Dedifferentiated amniotic fluid mesenchymal stem cell (primary cell): ENCODE measurements at regions not wholly inside any gene's neighbourhood (a gene's known extent, or its start where the extent isn't known, plus 50 kb on each side); places are given as distances from the start of the nearest gene placed in this dataset.

Experiments used
- DNase-seq: peaks from one replicate; pipeline ENCODE4 v3.0.0-alpha.2; 2016; ENCODE audit errors: extremely low spot score

GRCh38 chrX:23525531-23525930 is 141.8 kb upstream of the PRDX4 start:
- no peak for DNase-seq

GRCh38 chrX:23540532-23540931 is 126.8 kb upstream of the PRDX4 start:
- DNase-seq = no peak

- DNase-seq = no peak
These were observed 119.1 kb upstream of the PRDX4 start for GRCh38 chrX:23548164-23548563.

- DNase-seq = no peak
These were observed 115.0 kb upstream of the PRDX4 start for GRCh38 chrX:23552303-23552702.

GRCh38 chrX:23554304-23554703 is 113.0 kb upstream of the PRDX4 start:
- DNase-seq = peak; percentile 25

- DNase-seq = no peak
These were observed 110.2 kb upstream of the PRDX4 start for GRCh38 chrX:23557070-23557469.

GRCh38 chrX:23559975-23560374 is 107.3 kb upstream of the PRDX4 start:
- no peak for DNase-seq

GRCh38 chrX:23570674-23571343 is 96.5 kb upstream of the PRDX4 start:
- no peak for DNase-seq

- DNase-seq = no peak
These were observed 92.0 kb upstream of the PRDX4 start for GRCh38 chrX:23575281-23575680.

GRCh38 chrX:23578079-23578478 is 89.2 kb upstream of the PRDX4 start:
- no peak for DNase-seq

GRCh38 chrX:23589496-23589895 is 77.8 kb upstream of the PRDX4 start:
- no peak for DNase-seq

GRCh38 chrX:23592741-23593140 is 74.6 kb upstream of the PRDX4 start:
- no peak for DNase-seq

- no peak for DNase-seq
These were observed 68.7 kb upstream of the PRDX4 start for GRCh38 chrX:23598575-23598974.

- no peak for DNase-seq
These were observed 63.8 kb upstream of the PRDX4 start for GRCh38 chrX:23603501-23603900.

- DNase-seq = no peak
These were observed 56.8 kb upstream of the PRDX4 start for GRCh38 chrX:23610495-23610894.

- no peak for DNase-seq
These were observed 54.4 kb upstream of the PRDX4 start for GRCh38 chrX:23612846-23613245.

GRCh38 chrX:23616361-23616760 is 50.9 kb upstream of the PRDX4 start:
- no peak for DNase-seq
